ENCODE measurements at regions not wholly inside any gene's neighbourhood (a gene's known extent, or its start where the extent isn't known, plus 50 kb on each side); places are given as distances from the start of the nearest gene placed in this dataset.

DNA sequence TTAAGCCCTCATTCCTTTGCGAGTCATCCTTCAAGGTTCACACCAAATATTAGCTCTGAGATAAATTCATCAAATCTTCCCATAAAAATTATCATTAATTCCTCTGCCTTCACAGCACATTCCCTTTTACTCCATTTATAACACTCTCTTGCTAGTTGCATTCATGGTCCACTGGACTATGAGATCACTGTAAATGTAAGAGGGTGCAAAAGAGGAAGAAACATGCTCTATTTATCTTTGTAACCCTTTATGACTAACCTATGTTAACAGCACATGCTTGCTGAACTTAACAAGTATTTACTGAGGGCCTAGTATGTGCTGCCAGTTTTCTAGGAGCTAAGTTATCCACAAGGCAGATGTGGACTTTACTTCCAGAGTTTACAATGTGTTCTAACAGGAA lies 86.7 kb upstream of the TMEM168 start:
- no peak overlapping the region for H3K56ac ChIP-seq (ENCODE audit: insufficient read length, low read depth, low read length)
- no peak overlapping the region for H2BK120ac ChIP-seq (ENCODE audit: low read depth, low read length, poor library complexity, severe bottlenecking)
- no peak overlapping the region for H2AK5ac ChIP-seq (ENCODE audit: insufficient read length, low read length)
- H3K27ac Mint-ChIP-seq, result no peak overlapping the region
- no peak overlapping the region for H2BK20ac ChIP-seq (ENCODE audit: low read depth, low read length, poor library complexity, severe bottlenecking)
- H3K4ac ChIP-seq (ENCODE audit: low read depth, low read length), result no peak overlapping the region
- H3K4me2 ChIP-seq (ENCODE audit: insufficient read depth, insufficient read length, low read length), result no peak overlapping the region
- H3K27me3 Mint-ChIP-seq (ENCODE audit: low read depth), result no peaks in the 10 kb centered on the region; the same call in 1 of the 2 replicates
- no peak overlapping the region for H3K18ac ChIP-seq (ENCODE audit: insufficient read length, low read depth, low read length)
- no peak overlapping the region for H4K5ac ChIP-seq (ENCODE audit: insufficient read length, low read depth, low read length)
- H3K9ac ChIP-seq (ENCODE audit: extremely low read depth, insufficient read length, low read length), result no peak overlapping the region
- no peaks in the 10 kb centered on the region for H3K27me3 ChIP-seq (ENCODE audit: insufficient read depth, low read length)
- no peaks in the 10 kb centered on the region for H4K20me1 ChIP-seq (ENCODE audit: control insufficient read depth, insufficient read depth, insufficient read length)
- H3K4me3 Mint-ChIP-seq, result no peak overlapping the region
- no peak overlapping the region for H3K14ac ChIP-seq (ENCODE audit: insufficient read depth, low read length)
- no peak overlapping the region for H3T11ph ChIP-seq (ENCODE audit: low read length)
- no peak overlapping the region for H2AFZ ChIP-seq (ENCODE audit: low read length)
- peaks cover 2% of the 10 kb centered on the region for H3K79me1 ChIP-seq (ENCODE audit: insufficient read depth, low read depth, low read length, poor library complexity, severe bottlenecking)
- H3K23ac ChIP-seq (ENCODE audit: insufficient read length, low read depth, low read length), result no peak overlapping the region
- DNase-seq, result no peak
- H2BK5ac ChIP-seq (ENCODE audit: insufficient read length, low read length), result no peak overlapping the region
- no peak overlapping the region for H2BK15ac ChIP-seq (ENCODE audit: low read depth, low read length)
- no peak overlapping the region for H3K27ac ChIP-seq (ENCODE audit: insufficient read length, low read depth, low read length)
- TF ChIP-seq, protein P1, sequence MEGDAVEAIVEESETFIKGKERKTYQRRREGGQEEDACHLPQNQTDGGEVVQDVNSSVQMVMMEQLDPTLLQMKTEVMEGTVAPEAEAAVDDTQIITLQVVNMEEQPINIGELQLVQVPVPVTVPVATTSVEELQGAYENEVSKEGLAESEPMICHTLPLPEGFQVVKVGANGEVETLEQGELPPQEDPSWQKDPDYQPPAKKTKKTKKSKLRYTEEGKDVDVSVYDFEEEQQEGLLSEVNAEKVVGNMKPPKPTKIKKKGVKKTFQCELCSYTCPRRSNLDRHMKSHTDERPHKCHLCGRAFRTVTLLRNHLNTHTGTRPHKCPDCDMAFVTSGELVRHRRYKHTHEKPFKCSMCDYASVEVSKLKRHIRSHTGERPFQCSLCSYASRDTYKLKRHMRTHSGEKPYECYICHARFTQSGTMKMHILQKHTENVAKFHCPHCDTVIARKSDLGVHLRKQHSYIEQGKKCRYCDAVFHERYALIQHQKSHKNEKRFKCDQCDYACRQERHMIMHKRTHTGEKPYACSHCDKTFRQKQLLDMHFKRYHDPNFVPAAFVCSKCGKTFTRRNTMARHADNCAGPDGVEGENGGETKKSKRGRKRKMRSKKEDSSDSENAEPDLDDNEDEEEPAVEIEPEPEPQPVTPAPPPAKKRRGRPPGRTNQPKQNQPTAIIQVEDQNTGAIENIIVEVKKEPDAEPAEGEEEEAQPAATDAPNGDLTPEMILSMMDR (conservative IDR thresholded peaks at IDR 0.05), result no peak
- H3K4me1 ChIP-seq (ENCODE audit: insufficient read depth, low read length), result no peaks in the 10 kb centered on the region
- no peaks in the 10 kb centered on the region for H3K9me3 Mint-ChIP-seq
- H3K4me1 Mint-ChIP-seq, result no peaks in the 10 kb centered on the region
- H4K91ac ChIP-seq (ENCODE audit: insufficient read length, low read depth, low read length), result no peak overlapping the region
- no peaks in the 10 kb centered on the region for H3K9me3 ChIP-seq (ENCODE audit: control insufficient read depth, low read depth, low read length)
- H3K79me2 ChIP-seq (ENCODE audit: insufficient read depth, low read length), result peaks cover 2% of the 10 kb centered on the region; the same call in 1 of the 2 replicates
- H3K23me2 ChIP-seq (ENCODE audit: insufficient read length, low read depth, low read length, poor library complexity, severe bottlenecking), result no peaks in the 10 kb centered on the region
- no peak overlapping the region for H4K8ac ChIP-seq (replicated peaks; ENCODE audit: insufficient read length, low read depth, low read length)
- no CpG with 5 or more reads among the region's 1 CpG for WGBS (ENCODE audit: extremely low coverage, insufficient read length, low lambda C conversion rate)
- H3K36me3 Mint-ChIP-seq (ENCODE audit: insufficient read depth in 1 of 3, low read depth in 3 of 3), result no peaks in the 10 kb centered on the region; a peak in 1 of 7 replicates
- H2BK12ac ChIP-seq (ENCODE audit: insufficient read length, low read depth, low read length), result no peak overlapping the region
